Daoy (cell line): ENCODE measurements at regions not wholly inside any gene's neighbourhood (a gene's known extent, or its start where the extent isn't known, plus 50 kb on each side); places are given as distances from the start of the nearest gene placed in this dataset.
A peak's percentile ranks its signal among the peaks of the same experiment; 100 is the strongest.

Experiments used
- DNase-seq: peaks from one replicate; pipeline ENCODE4 v3.0.0-alpha.2; 2015; ENCODE audit warnings: low read depth

GRCh38 chr18:56278421-56279003 is 359.9 kb downstream of the TXNL1 start:
- DNase-seq: no peak

GRCh38 chr18:56276466-56276865 is 361.9 kb downstream of the TXNL1 start:
- no peak for DNase-seq

GRCh38 chr18:56273541-56274219 is 364.7 kb downstream of the TXNL1 start:
- peak; percentile 39 for DNase-seq

GRCh38 chr18:56270671-56271250 is 367.6 kb downstream of the TXNL1 start:
- DNase-seq: no peak

GRCh38 chr18:56269958-56270357 is 368.4 kb downstream of the TXNL1 start:
- no peak for DNase-seq

GRCh38 chr18:56268952-56269351 is 369.4 kb downstream of the TXNL1 start:
- DNase-seq: no peak

- DNase-seq: no peak
Observed at GRCh38 chr18:56267334-56267733, 371.1 kb downstream of the TXNL1 start.

GRCh38 chr18:56258178-56258577 is 380.2 kb downstream of the TXNL1 start:
- no peak for DNase-seq

GRCh38 chr18:56257205-56257604 is 381.2 kb downstream of the TXNL1 start:
- peak; percentile 43 for DNase-seq

GRCh38 chr18:56256659-56257058 is 381.7 kb downstream of the TXNL1 start:
- no peak for DNase-seq

GRCh38 chr18:56255381-56255780 is 383.0 kb downstream of the TXNL1 start:
- no peak for DNase-seq

GRCh38 chr18:56252456-56252855 is 385.9 kb downstream of the TXNL1 start:
- DNase-seq: no peak

- no peak for DNase-seq
Observed at GRCh38 chr18:56248610-56249235, 389.7 kb downstream of the TXNL1 start.

GRCh38 chr18:56246916-56247315 is 391.5 kb downstream of the TXNL1 start:
- DNase-seq: no peak

- no peak for DNase-seq
Observed at GRCh38 chr18:56245866-56246580, 392.4 kb downstream of the TXNL1 start.

GRCh38 chr18:56240405-56240804 is 398.0 kb downstream of the TXNL1 start:
- no peak for DNase-seq

- no peak for DNase-seq
Observed at GRCh38 chr18:56238576-56238975, 399.8 kb downstream of the TXNL1 start.

GRCh38 chr18:56235481-56236013 is 402.8 kb downstream of the TXNL1 start:
- DNase-seq: no peak

GRCh38 chr18:56235071-56235470 is 403.3 kb downstream of the TXNL1 start:
- DNase-seq: no peak

GRCh38 chr18:56233595-56233994 is 404.8 kb downstream of the TXNL1 start:
- DNase-seq: peak; percentile 57

GRCh38 chr18:56226025-56226424 is 412.4 kb downstream of the TXNL1 start:
- no peak for DNase-seq
